Loucy (cell line): ENCODE measurements at regions not wholly inside any gene's neighbourhood (a gene's known extent, or its start where the extent isn't known, plus 50 kb on each side); places are given as distances from the start of the nearest gene placed in this dataset.

Experiments
- H2AFZ ChIP-seq: fragments of 200-600 bp; sonication (generic); 2 replicates; pipeline ENCODE4 v1.6.0; 2016; ENCODE audit warnings: antibody characterized with exemption, mild to moderate bottlenecking, low read length, moderate library complexity
- H3F3A ChIP-seq: fragments of 200-600 bp; 2 replicates; pipeline ENCODE4 v1.6.0; 2016; ENCODE audit warnings: antibody characterized with exemption, low read depth, mild to moderate bottlenecking
- H3K27me3 ChIP-seq: fragments of 200-600 bp; sonication (generic); 2 replicates; pipeline ENCODE4 v1.6.1; 2014; ENCODE audit warnings: low read length, mild to moderate bottlenecking; ENCODE audit not compliant: insufficient read depth, poor library complexity, severe bottlenecking
- H3K36me3 ChIP-seq: fragments of 200-600 bp; sonication (generic); 2 replicates; pipeline ENCODE4 v1.6.1; 2016; ENCODE audit warnings: low read length; ENCODE audit not compliant: insufficient read depth
- H3K4me1 ChIP-seq: fragments of 200-600 bp; sonication (generic); 2 replicates; pipeline ENCODE4 v1.5.1; 2014; ENCODE audit warnings: low read length, mild to moderate bottlenecking; ENCODE audit not compliant: insufficient read depth, poor library complexity, severe bottlenecking
- H3K4me2 ChIP-seq: fragments of 200-600 bp; sonication (generic); 2 replicates; pipeline ENCODE4 v1.6.0; 2014; ENCODE audit warnings: antibody characterized with exemption, low read length, low read depth, mild to moderate bottlenecking; ENCODE audit not compliant: poor library complexity, severe bottlenecking
- H3K4me3 ChIP-seq: fragments of 200-600 bp; sonication (generic); 2 replicates; pipeline ENCODE4 v1.5.1; 2014; ENCODE audit warnings: low read length, mild to moderate bottlenecking, mixed read lengths; ENCODE audit not compliant: poor library complexity, severe bottlenecking
- H3K79me2 ChIP-seq: fragments of 200-600 bp; sonication (generic); 2 replicates; pipeline ENCODE4 v1.6.1; 2014; ENCODE audit warnings: low read length; ENCODE audit not compliant: insufficient read depth
- H3K9ac ChIP-seq: fragments of 200-600 bp; sonication (generic); 2 replicates; pipeline ENCODE4 v1.6.0; 2014; ENCODE audit warnings: mild to moderate bottlenecking, low read depth, low read length, moderate library complexity; ENCODE audit not compliant: poor library complexity, severe bottlenecking
- H3K9me2 ChIP-seq: fragments of 200-600 bp; sonication (generic); replicated peaks from 2 replicates; pipeline ENCODE4 v1.6.1; 2016; ENCODE audit warnings: low read depth, low read length, mixed read lengths
- H3K9me3 ChIP-seq: fragments of 200-600 bp; sonication (generic); 2 replicates; pipeline ENCODE4 v1.6.1; 2014; ENCODE audit warnings: mild to moderate bottlenecking, antibody characterized with exemption, low read length, low read depth; ENCODE audit not compliant: insufficient read depth
- H4K20me1 ChIP-seq: fragments of 200-600 bp; sonication (generic); 2 replicates; pipeline ENCODE4 v1.6.0; 2014; ENCODE audit warnings: antibody characterized with exemption, low read length, mild to moderate bottlenecking; ENCODE audit not compliant: insufficient read depth, poor library complexity, severe bottlenecking
- CTCF ChIP-seq: fragments of 200-600 bp; sonication (generic); conservative IDR thresholded peaks from 2 replicates; pipeline ENCODE4 v1.5.1; 2014; ENCODE audit warnings: mild to moderate bottlenecking, antibody characterized with exemption, low read length
- EZH2phosphoT487 ChIP-seq: fragments of 200-600 bp; IDR thresholded peaks from 2 replicates; pipeline ENCODE4 v1.6.1; 2018; ENCODE audit warnings: antibody characterized with exemption, mild to moderate bottlenecking, moderate library complexity, borderline replicate concordance

GRCh38 chr5:57575839-57576238 lies 93.2 kb upstream of the ACTBL2 start:
- H3K36me3 ChIP-seq = no peaks in the 10 kb centered on the region
- no peaks in the 10 kb centered on the region for H3F3A ChIP-seq

GRCh38 chr5:57572461-57572860 lies 89.8 kb upstream of the ACTBL2 start:
- H3K27me3 ChIP-seq = no peaks in the 10 kb centered on the region
- no peaks in the 10 kb centered on the region for H3K36me3 ChIP-seq
- H2AFZ ChIP-seq = no peak overlapping the region
- H3K4me2 ChIP-seq = no peak overlapping the region
- TF ChIP-seq EZH2phosphoT487 = no peak
- TF ChIP-seq CTCF = no peak
- H3F3A ChIP-seq = no peaks in the 10 kb centered on the region
- H3K4me3 ChIP-seq = no peak overlapping the region
- H3K9me2 ChIP-seq = no peaks in the 10 kb centered on the region
- no peaks in the 10 kb centered on the region for H3K79me2 ChIP-seq
- no peak overlapping the region for H3K9ac ChIP-seq
- no peaks in the 10 kb centered on the region for H4K20me1 ChIP-seq
- H3K4me1 ChIP-seq = peaks cover 9% of the 10 kb centered on the region
- H3K9me3 ChIP-seq = no peaks in the 10 kb centered on the region

More at GRCh38 chr5:57575839-57576238, 93.2 kb upstream of the ACTBL2 start:
- Histone ChIP-seq H3K9ac (no peak overlapping the region), H3K79me2 (no peaks in the 10 kb centered on the region), H3K9me3 (0 out of 2 replicates have a peak, but pooled peaks cover 3% of the 10 kb centered on the region), H3K27me3 (no peaks in the 10 kb centered on the region), H2AFZ (no peak overlapping the region), H4K20me1 (no peaks in the 10 kb centered on the region), H3K4me1 (peaks cover 9% of the 10 kb centered on the region), H3K4me2 (no peak overlapping the region), H3K9me2 (no peaks in the 10 kb centered on the region), H3K4me3 (no peak overlapping the region)
- TF ChIP-seq CTCF = no peak
- no peak for TF ChIP-seq EZH2phosphoT487

- no peak for TF ChIP-seq EZH2phosphoT487
- no peak for TF ChIP-seq CTCF
- no peaks in the 10 kb centered on the region for H3F3A ChIP-seq
- no peak overlapping the region; the same call in 1 of the 2 replicates for H2AFZ ChIP-seq
- no peak overlapping the region for H3K9ac ChIP-seq
- H3K79me2 ChIP-seq = no peaks in the 10 kb centered on the region
- H3K4me1 ChIP-seq = peaks cover 9% of the 10 kb centered on the region
- no peaks in the 10 kb centered on the region for H3K27me3 ChIP-seq
- no peaks in the 10 kb centered on the region for H3K36me3 ChIP-seq
- no peaks in the 10 kb centered on the region for H3K9me2 ChIP-seq
- no peaks in the 10 kb centered on the region for H3K9me3 ChIP-seq
- H3K4me2 ChIP-seq = no peak overlapping the region
- H4K20me1 ChIP-seq = no peaks in the 10 kb centered on the region
- H3K4me3 ChIP-seq = no peak overlapping the region
Measured at GRCh38 chr5:57569601-57570000, 87.0 kb upstream of the ACTBL2 start.
